22Rv1 (cell line): ENCODE measurements at regions not wholly inside any gene's neighbourhood (a gene's known extent, or its start where the extent isn't known, plus 50 kb on each side); places are given as distances from the start of the nearest gene placed in this dataset.
"Not testable (repeated sequence)": the region's sequence is repeated elsewhere in the genome, so short reads cannot be mapped to it uniquely, and the experiment has no call there.

Experiments used
- H3K27ac ChIP-seq: fragments of 450-650 bp; 2 replicates; pipeline ENCODE4 v1.5.1; 2017
- CTCF ChIP-seq: fragments of 450-650 bp; IDR thresholded peaks from 2 replicates; pipeline ENCODE4 v1.5.1; 2017; ENCODE audit warnings: mild to moderate bottlenecking
- ZFX ChIP-seq: fragments of 450-650 bp; IDR thresholded peaks from 2 replicates; pipeline ENCODE4 v1.6.1; 2017; ENCODE audit warnings: antibody characterized with exemption, borderline replicate concordance

GRCh38 chr2:8440029-8440778, 241.7 kb upstream of the ID2 start:
- TF ChIP-seq CTCF (no peak), ZFX (no peak)
- no peak overlapping the region for H3K27ac ChIP-seq

GRCh38 chr2:8441371-8441770, 240.5 kb upstream of the ID2 start:
- H3K27ac ChIP-seq, result no peak overlapping the region

GRCh38 chr2:8441986-8442385, 239.9 kb upstream of the ID2 start:
- TF ChIP-seq ZFX, result no peak
- TF ChIP-seq CTCF, result no peak
- no peak overlapping the region for H3K27ac ChIP-seq

More at GRCh38 chr2:8441371-8441770, 240.5 kb upstream of the ID2 start:
- TF ChIP-seq ZFX (no peak), CTCF (no peak)

GRCh38 chr2:8442833-8443486, 238.9 kb upstream of the ID2 start:
- H3K27ac ChIP-seq, result no peak overlapping the region
- TF ChIP-seq CTCF, result no peak
- TF ChIP-seq ZFX, result no peak

GRCh38 chr2:8445580-8445979, 236.3 kb upstream of the ID2 start:
- no peak overlapping the region for H3K27ac ChIP-seq
- TF ChIP-seq CTCF (no peak), ZFX (no peak)

- H3K27ac ChIP-seq, result not testable (repeated sequence)
Measured at GRCh38 chr2:8446751-8447150, 235.1 kb upstream of the ID2 start.

- TF ChIP-seq ZFX (no peak), CTCF (no peak)
- H3K27ac ChIP-seq, result no peak overlapping the region
Measured at GRCh38 chr2:8447610-8448221, 234.1 kb upstream of the ID2 start.
